LNCAP (cell line): ENCODE measurements at regions not wholly inside any gene's neighbourhood (a gene's known extent, or its start where the extent isn't known, plus 50 kb on each side); places are given as distances from the start of the nearest gene placed in this dataset.

Experiments used
- TF ChIP-seq, protein P1 (sequence below): fragments of 450-650 bp; IDR thresholded peaks from 2 replicates; pipeline ENCODE4 v1.5.1; 2017; ENCODE audit warnings: mild to moderate bottlenecking

DNA sequence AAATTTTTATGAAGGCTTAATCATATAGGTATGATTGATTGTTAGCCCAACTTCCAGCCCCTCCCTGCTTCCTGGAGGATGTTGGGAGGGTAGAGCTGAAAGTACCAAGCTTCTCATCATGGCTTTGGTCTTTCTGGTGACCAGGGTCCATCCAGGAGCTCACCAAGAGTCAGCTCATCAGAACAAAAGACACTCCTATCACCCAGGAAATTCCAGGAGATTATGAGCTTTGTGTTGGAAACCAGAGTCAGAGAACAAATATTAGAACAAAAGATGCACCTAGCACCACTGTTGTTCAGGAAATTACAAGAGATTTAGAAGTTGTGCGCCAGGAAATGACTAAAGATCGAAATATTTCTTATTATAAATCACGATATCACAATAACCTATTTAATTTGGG is 119.9 kb upstream of the THUMPD2 start:
- TF ChIP-seq, protein P1, sequence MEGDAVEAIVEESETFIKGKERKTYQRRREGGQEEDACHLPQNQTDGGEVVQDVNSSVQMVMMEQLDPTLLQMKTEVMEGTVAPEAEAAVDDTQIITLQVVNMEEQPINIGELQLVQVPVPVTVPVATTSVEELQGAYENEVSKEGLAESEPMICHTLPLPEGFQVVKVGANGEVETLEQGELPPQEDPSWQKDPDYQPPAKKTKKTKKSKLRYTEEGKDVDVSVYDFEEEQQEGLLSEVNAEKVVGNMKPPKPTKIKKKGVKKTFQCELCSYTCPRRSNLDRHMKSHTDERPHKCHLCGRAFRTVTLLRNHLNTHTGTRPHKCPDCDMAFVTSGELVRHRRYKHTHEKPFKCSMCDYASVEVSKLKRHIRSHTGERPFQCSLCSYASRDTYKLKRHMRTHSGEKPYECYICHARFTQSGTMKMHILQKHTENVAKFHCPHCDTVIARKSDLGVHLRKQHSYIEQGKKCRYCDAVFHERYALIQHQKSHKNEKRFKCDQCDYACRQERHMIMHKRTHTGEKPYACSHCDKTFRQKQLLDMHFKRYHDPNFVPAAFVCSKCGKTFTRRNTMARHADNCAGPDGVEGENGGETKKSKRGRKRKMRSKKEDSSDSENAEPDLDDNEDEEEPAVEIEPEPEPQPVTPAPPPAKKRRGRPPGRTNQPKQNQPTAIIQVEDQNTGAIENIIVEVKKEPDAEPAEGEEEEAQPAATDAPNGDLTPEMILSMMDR, result no peak

DNA sequence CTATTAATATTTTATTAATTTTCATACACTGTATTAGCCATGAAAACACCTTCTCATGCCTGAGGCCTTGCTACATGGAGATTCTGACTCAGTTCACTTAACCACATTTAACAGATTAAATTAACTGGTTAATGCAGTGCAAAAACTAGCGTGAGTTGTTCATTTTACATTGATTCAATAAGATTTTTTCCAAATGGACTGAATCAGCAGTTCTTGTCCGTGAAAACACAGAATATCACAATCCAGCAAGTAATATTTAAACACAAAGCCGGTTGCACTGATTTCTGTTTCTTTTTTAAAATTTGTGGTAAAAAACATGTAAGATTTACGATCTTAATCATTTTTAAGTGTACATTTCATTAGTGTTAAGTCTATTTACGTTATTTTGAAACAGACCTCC is 118.2 kb upstream of the THUMPD2 start:
- TF ChIP-seq, protein P1, result no peak

DNA sequence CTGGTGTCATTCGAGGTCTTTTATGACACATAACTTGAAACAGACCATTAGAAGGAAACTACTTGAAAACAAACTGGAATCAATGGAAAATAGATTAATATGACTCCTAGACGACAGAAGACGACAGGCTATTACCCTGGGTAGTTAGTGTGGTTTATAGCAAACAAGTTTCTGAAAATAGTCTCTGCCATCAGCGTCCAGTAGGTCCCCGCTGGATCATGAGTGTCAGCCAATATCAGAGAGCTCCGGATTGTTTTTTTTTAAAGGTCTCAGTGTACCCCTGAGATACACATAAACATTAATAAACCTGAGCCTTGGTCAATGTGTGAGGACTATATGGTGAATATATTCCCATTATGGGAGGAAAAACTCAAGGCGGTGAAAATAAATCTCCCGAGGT is 115.0 kb upstream of the THUMPD2 start:
- TF ChIP-seq, protein P1, result no peak

DNA sequence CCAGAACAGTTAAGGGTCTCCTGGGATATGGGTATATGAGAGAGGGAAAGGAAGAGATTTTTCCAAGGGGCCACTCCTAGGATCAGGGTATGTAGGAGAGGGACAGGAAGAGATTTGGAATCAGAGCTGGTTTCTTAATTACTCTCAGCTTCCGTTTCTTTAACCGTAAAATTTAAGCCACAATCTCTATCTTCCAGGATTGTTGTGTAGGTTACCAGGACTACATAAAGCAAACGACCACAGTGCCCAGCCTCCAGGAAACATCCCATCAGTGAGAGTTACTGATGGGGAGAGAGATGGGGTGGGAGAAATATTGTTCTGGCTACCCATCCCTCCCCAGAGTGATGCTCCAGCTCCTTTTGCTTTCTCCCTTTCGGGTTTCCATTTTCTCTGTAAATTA is 114.6 kb upstream of the THUMPD2 start:
- TF ChIP-seq, protein P1, result no peak

DNA sequence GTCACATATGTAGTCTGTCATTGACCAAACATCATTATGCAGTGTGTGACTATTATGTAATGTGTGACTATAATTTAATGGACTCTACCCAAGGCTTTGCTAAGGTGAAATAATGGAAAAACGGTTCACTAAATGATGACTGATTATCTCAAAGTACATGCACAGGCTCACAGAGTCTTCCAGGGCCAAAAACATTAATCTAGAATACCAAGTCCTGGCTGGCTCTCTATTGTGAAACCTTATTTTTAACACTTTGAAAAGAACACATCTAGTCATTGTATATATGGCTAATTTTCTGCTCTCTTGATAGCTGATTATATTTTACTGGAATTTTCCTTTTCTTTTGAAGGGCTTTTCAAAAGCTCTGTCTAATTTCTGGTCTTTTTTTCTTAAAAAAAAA is 102.9 kb upstream of the THUMPD2 start:
- TF ChIP-seq, protein P1, result no peak

DNA sequence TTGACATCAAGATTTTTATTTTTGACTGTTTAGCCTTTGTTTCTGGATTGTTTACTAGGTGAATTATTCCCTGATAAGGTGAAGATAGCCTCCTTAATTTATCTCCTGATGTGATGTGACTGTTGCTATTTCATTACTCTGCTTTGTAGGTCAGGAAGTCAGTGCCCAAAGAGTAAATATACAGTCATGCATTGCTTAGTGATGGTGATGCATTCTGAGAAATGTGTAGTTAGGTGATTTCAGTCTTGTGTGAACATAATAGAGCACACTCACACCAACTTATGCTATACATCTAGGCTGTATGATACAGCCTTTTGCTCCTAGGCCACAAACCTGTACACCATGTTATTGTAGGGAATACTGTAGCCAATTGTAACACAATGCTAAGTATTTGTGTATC is 102.4 kb upstream of the THUMPD2 start:
- TF ChIP-seq, protein P1, result no peak

DNA sequence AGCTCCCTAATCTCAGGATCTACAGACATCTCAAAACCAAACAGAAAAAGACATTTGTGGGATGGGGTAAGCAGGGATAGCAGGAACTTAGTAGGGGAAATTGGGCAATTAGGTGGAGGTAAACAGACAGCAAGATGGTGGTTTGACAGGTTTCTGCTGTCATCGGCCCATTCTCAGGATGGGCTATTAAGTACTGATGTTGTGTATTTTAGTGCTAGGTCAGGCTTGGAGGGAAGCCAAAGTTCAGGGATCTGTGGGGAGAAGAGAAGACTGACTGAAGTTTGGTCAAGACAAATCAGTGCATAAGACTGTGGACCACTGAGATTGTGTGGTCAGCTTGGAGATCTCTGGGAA is 96.8 kb upstream of the THUMPD2 start:
- TF ChIP-seq, protein P1, result no peak

DNA sequence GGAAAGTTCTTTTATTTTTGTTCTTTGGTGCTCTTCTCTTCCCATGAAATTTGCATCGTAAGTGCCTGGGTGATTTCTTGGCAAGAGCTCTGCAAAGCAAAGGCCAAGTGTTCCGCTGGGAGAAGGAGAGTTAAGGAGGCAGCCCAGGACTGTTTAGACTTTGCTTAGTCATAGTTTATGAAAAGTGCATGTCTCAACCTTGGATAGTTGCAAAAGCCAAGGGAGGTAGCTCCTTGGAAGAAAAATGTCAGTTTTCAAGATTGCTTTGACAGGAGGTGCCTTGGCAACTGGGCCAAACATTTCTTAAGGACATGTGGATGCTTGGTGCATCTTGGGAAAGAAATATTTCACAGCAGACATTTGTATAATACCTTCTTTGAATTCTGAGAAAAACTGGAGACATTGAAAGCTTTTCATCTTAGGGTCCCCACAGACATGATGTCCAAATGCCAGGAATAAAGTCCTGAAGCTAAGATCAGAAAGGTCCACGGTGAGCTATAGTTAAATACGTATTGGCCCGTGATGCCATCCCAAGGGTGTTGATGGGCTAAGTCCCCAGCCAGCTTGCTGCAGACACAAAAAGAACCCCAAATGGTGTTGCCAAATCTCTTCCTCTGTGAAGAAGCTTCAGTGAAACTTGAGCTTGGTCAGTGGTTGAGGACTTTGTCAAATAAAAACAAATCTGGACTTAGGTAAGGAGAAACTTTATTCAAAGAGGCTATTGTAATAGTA is 96.3 kb upstream of the THUMPD2 start:
- TF ChIP-seq, protein P1, result no peak
